Fibroblast of skin of right biceps (primary cell): ENCODE measurements at regions not wholly inside any gene's neighbourhood (a gene's known extent, or its start where the extent isn't known, plus 50 kb on each side); places are given as distances from the start of the nearest gene placed in this dataset.

ENCODE experiments used
- DNase-seq: peaks from one replicate; pipeline ENCODE4 v3.0.0-alpha.2; 2013

DNA sequence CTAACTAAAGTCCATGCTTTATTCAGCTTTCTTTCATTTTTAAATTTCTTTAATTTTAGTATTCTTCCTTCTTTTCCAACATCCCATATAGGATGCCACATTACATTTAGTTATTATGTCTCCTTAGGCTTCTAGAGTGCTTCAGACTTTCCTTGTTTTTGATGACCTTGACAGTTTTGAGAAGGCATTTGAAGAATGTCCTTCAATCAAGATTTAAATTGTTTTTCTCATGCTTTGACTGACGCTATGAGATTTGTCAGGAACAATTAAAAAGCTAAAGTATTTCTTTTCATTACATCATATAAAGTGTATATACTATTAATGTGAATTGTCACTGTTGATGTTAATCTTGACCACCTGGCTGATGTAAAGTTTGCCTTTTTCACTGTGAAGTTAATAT lies 173.7 kb upstream of the LYPLAL1 start:
- no peak for DNase-seq

GRCh38 chr1:219000631-219001030 lies 173.0 kb upstream of the LYPLAL1 start:
- DNase-seq, result no peak

- no peak for DNase-seq
Measured at GRCh38 chr1:219010720-219011119, 163.0 kb upstream of the LYPLAL1 start.

DNA sequence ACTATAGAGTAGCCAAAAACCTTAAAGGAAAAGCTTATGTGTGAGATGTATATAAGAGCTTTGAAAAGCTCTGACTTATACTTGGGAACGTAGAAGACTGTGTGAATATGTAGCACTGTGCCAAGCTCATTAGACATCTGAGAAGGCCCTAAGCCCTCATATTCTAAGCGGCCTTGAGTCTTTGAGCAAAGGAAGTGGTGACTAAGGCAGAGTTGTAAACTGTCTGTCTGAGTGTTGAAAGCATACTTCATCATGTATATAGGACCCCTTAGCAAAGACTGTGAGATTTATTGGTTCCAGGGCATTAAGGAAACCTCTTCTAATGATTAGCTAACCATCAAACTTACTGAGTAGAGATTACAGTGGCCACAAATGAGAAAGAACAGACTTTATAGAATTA lies 153.3 kb upstream of the LYPLAL1 start:
- peak; percentile 93 for DNase-seq

GRCh38 chr1:219020846-219021245 lies 152.8 kb upstream of the LYPLAL1 start:
- DNase-seq, result no peak

- peak; percentile 34 for DNase-seq
Measured at GRCh38 chr1:219027146-219027673, 146.5 kb upstream of the LYPLAL1 start.

DNA sequence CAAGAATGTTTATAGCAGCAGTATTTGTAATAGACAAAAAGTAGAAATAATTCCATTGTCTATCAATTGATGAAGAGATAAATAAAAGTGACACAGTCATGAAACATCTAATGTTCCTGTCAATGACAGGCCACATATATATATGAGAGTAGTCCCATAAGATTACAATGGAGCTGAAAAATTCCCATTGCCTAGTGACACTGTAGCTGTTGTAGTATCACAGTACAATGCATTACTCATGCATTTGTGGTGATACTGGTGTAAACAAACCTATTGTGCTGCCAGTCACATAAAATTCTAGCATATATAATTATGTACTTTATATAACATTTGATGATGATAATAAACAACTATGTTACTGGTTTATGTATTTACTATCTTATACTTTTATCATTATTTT lies 141.9 kb upstream of the LYPLAL1 start:
- no peak for DNase-seq

- DNase-seq, result no peak
Measured at GRCh38 chr1:219038398-219038797, 135.3 kb upstream of the LYPLAL1 start.

GRCh38 chr1:219039017-219039681 lies 134.5 kb upstream of the LYPLAL1 start:
- no peak for DNase-seq

DNA sequence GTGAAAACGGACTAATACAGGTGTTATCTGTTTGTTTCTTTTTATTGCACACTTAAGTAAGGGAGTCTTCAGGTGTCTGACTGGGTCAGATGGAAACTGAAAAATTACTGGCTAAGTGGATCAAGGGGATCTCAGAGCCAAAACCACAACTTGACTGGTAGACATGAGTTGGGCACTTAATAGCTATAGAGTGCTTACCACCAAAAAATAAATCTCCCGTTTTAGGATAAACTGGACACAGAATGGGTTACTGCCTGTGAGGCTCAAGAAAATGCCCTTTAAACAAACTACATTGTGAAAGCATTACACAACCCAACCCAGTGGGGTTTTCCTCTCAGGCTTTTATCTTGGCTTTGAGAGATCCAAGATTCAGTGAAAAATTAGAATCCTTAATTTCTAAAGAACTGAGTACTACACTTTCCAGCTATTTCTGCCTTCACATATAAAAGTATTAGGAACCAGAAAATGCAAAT lies 134.0 kb upstream of the LYPLAL1 start:
- DNase-seq, result no peak

- DNase-seq, result no peak
Measured at GRCh38 chr1:219040291-219040690, 133.4 kb upstream of the LYPLAL1 start.

GRCh38 chr1:219041141-219041540 lies 132.5 kb upstream of the LYPLAL1 start:
- DNase-seq, result peak; percentile 79

DNA sequence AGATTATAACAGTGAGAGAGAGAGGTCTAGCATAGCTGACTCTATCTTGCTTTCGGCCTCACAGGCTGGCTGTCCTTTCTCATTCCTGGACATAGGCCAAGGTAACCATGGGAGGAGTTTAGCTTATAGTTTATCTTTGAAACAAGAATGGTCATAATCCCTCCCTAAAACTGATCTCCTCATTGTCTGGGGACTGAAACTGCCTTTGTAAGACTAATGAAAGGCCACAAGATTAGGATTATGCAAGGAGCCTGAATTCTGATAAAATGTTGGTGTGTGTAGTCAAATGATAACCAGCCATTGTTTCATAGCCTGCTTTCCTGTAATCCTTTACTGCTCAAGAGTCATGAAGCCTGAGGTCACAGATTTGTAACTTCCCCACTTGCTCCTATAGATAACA lies 131.9 kb upstream of the LYPLAL1 start:
- peak; percentile 14 for DNase-seq

GRCh38 chr1:219042769-219043168 lies 130.9 kb upstream of the LYPLAL1 start:
- no peak for DNase-seq

GRCh38 chr1:219045246-219045645 lies 128.4 kb upstream of the LYPLAL1 start:
- DNase-seq, result no peak

DNA sequence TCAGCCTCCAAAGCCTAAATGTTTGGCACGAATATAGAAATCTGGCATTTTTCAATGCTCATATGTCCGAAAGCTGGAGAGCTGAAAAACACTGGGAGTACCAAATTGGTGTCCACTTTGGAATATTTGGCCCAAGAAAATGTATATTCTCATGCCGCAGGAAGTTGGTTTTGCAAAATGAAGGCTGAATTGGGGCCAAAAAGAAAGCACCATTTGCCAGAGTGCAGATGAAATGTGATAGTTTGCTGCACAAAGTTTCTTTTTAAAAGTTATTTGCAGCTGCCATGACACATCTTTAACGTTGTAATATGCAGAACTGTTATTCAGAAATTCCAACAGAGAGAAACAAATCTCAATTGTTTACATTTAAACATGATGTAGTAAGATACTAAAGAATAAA lies 124.2 kb upstream of the LYPLAL1 start:
- no peak for DNase-seq

GRCh38 chr1:219050086-219050821 lies 123.4 kb upstream of the LYPLAL1 start:
- DNase-seq, result no peak

DNA sequence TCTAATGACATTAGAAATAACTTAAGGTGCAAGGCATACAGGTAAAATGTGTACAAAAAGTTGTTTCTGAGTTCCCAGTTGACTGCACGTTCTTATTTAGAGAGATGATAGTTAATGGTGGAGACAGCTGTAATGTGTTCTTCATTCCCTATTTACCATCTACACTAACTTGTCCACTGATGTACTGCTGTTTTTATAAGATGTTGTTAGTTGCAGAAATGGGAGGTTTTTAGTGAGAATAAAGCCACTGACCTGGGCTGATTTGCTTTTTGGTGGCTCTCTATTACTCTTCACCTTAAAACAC lies 122.9 kb upstream of the LYPLAL1 start:
- DNase-seq, result no peak

DNA sequence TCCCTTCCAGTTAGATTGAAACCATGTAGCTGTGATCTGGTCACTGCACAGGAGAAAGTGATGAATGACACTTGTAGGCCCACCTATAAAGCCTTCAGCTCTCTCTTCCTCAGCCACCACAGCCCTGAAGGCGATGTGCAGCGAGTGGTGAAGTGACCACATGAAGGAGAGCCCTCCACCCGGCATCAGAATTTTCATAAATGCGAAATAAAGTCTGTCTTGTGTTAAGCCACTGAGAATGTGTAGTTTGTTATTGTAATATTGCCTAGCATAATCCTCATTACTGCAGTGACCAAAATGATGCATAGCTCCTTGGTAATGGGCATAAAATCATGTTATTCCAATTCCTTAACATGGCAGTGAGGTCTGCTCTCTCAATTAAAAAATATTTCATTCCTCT lies 122.1 kb upstream of the LYPLAL1 start:
- DNase-seq, result no peak

DNA sequence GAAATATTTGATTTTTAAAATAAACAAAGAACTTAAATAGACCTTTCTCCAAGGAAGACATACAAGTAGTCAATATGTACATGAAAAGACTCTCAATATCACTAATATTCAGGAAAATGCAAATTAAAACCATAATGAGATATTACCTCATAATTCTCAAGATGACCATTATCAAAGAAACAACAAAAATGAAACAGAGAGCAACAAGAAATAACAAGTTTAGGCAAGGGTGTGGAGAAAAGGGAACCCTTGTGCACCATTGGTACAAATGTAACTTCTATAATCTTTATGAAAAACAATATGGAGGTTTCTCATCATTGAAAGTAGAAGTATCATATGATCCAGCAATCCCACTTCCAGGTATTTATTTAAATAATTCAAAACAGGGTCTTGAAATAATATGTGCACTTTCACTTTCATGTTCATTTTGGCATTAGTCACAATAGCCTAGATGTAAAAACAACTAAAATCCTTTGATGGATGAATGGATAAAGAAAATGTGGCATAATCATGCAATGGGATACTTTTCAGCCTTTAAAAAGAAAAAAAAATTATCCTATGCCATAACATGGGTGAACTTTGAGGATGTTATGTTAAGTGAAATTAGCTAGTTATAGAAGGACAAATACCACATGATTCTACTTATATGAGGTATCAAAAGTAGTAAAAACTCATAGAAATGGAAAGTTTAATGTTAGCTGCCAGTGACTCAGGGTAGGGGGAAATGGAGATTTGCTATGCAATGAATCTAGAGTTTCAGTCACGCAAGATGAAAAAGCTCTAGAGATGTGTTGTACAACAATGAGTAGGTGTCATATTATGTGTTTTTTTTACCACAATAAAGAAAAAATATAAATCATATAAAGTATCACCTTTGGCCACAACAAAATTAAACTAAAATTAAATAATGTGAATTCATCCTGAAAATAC lies 114.5 kb upstream of the LYPLAL1 start:
- no peak for DNase-seq

DNA sequence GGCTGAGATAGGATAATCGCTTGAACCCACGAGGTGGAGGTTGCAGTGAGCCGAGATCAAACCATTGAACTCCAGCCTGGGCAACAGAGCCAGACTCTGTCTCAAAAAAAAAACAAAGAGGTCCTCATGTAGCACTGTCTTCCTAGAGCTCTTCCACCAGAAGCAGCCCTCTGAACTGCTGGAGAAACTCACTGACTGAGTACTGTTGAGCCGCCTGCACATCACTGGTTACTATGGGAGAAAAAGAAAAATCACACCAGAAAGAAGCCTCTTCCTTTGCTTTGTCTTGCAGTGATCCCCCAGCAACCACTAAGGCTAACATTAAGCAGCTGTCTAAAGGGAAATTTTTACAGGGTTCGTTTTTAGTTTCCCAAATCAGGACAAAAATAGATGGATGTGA lies 112.9 kb upstream of the LYPLAL1 start:
- DNase-seq, result no peak

DNA sequence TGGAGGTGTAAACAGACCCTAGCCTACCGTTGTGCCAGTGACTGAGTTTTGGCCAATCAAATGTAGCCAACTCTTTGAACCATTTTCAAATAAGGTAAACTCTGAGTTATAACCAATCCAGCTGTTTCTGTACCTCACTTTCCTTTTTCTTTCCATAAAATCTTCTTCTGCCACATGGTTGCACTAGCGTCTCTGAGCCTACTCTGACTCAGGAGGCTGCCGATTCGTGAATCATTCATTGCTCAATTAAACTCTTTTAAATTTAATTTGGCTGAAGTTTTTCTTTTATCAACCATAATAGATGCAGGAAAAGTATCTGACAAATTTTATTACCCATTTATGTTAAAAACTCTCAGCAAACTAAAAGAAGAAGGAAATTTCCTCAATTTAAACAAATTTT lies 111.5 kb upstream of the LYPLAL1 start:
- no peak for DNase-seq

DNA sequence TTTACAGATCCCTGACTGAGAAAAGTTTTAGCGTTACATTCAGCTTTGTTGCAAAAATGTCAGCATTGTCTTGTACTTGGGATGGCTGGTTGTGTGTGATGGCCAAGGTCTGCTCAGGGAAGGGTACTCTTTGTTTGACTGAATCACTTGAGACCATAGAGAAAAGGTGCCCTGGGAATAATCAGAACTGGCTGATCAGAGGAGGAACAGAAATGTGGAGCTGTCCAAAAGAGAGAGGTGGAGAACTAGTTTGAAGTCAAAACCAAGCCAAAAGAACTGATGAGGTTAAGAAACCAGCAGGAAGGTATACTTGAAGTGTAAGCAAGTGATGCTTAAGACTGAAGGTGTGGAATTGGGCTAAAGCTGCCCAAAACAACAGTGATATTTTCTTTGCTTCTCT lies 107.6 kb upstream of the LYPLAL1 start:
- DNase-seq, result no peak
